SK-N-SH (cell line): ENCODE measurements at regions not wholly inside any gene's neighbourhood (a gene's known extent, or its start where the extent isn't known, plus 50 kb on each side); places are given as distances from the start of the nearest gene placed in this dataset.

Source experiments
- CTCF ChIA-PET: fragments of 300-600, 350-600 bp; formaldehyde crosslinking; extraction: SDS; loops from one replicate; lab custom pipeline; 2021; lab: Yijun Ruan, JAX
- POLR2A ChIA-PET: fragments of 350-600 bp; sonication (Branson Sonifier 250); formaldehyde crosslinking; extraction: SDS; loops from one replicate; lab custom pipeline; 2020; ENCODE audit warnings: antibody characterized with exemption, inconsistent platforms; lab: Yijun Ruan, JAX
- DNase-seq: peaks from one replicate; pipeline ENCODE4 v3.0.0; 2012
- H2AFZ ChIP-seq: fragments of 200-600 bp; sonication (generic); 2 replicates; pipeline ENCODE4 v1.8.1; 2016; ENCODE audit warnings: antibody characterized with exemption, mild to moderate bottlenecking, low read depth
- H3F3A ChIP-seq: fragments of 200-600 bp; sonication (generic); replicated peaks from 2 replicates; pipeline ENCODE3; 2016; ENCODE audit warnings: antibody characterized with exemption, mild to moderate bottlenecking; ENCODE audit not compliant: insufficient read depth
- H3K27ac ChIP-seq, 2 experiments: fragments of 200-500 bp in 1 of 2; fragments of 200-600 bp in 1 of 2; sonication (Bioruptor generic) in 1 of 2; sonication (generic), shearing (Covaris generic) in 1 of 2; 2 replicates each; pipeline versions ENCODE4 v1.5.1 to v1.6.1; 2014 to 2016; ENCODE audit warnings: low read depth in 2 of 2, inconsistent platforms in 1 of 2, low read length in 1 of 2, mild to moderate bottlenecking in 1 of 2, mixed read lengths in 1 of 2
- H3K27me3 ChIP-seq: fragments of 200-600 bp; sonication (generic), shearing (Covaris generic); 2 replicates; pipeline ENCODE4 v1.6.1; 2016; ENCODE audit warnings: mixed run types; ENCODE audit not compliant: insufficient read depth
- H3K36me3 ChIP-seq, 2 experiments: fragments of 200-500 bp in 1 of 2; fragments of 200-600 bp in 1 of 2; sonication (Bioruptor generic) in 1 of 2; sonication (generic) in 1 of 2; replicated peaks in 1 of 2; 2 replicates each; pipeline versions ENCODE3 to v1.5.1; 2014 to 2016; ENCODE audit warnings: low read length in 1 of 2, mild to moderate bottlenecking in 1 of 2; ENCODE audit not compliant: insufficient read depth in 2 of 2, control insufficient read depth in 1 of 2
- H3K4me1 ChIP-seq, 2 experiments: fragments of 200-500 bp in 1 of 2; fragments of 200-600 bp in 1 of 2; sonication (Bioruptor generic) in 1 of 2; sonication (generic), shearing (Covaris generic) in 1 of 2; 2 replicates each; pipeline versions ENCODE4 v1.5.1 to v1.6.1; 2014 to 2016; ENCODE audit warnings: low read depth in 1 of 2, low read length in 1 of 2, mixed run types in 1 of 2; ENCODE audit not compliant: insufficient read depth in 2 of 2, control insufficient read depth in 1 of 2
- H3K4me2 ChIP-seq: fragments of 200-600 bp; sonication (generic), shearing (Covaris generic); 2 replicates; pipeline ENCODE4 v1.6.1; 2017; ENCODE audit warnings: mixed run types
- H3K4me3 ChIP-seq, 2 experiments: fragments of 200-500 bp in 1 of 2; fragments of 200-600 bp in 1 of 2; sonication (Bioruptor generic) in 1 of 2; sonication (generic), shearing (Covaris generic) in 1 of 2; 2 replicates each; pipeline versions ENCODE4 v1.5.1 to v1.8.1; 2014 to 2016; ENCODE audit warnings: low read depth in 2 of 2, inconsistent platforms in 1 of 2, low read length in 1 of 2, mild to moderate bottlenecking in 1 of 2, mixed read lengths in 1 of 2, moderate library complexity in 1 of 2
- H3K79me2 ChIP-seq: fragments of 200-600 bp; sonication (generic); 2 replicates; pipeline ENCODE4 v1.8.1; 2017; ENCODE audit warnings: mild to moderate bottlenecking; ENCODE audit not compliant: insufficient read depth
- H3K9ac ChIP-seq: fragments of 200-600 bp; sonication (generic); 2 replicates; pipeline ENCODE4 v1.6.1; 2017; ENCODE audit warnings: mixed run types
- H3K9me2 ChIP-seq: fragments of 200-600 bp; sonication (generic); 2 replicates; pipeline ENCODE4 v1.6.1; 2017; ENCODE audit warnings: mixed run types
- H3K9me3 ChIP-seq: fragments of 200-600 bp; sonication (generic); 2 replicates; pipeline ENCODE4 v1.6.1; 2017; ENCODE audit warnings: mixed run types, mild to moderate bottlenecking, moderate library complexity
- H4K20me1 ChIP-seq: fragments of 200-600 bp; sonication (generic); 2 replicates; pipeline ENCODE4 v1.6.1; 2017; ENCODE audit warnings: mild to moderate bottlenecking, mixed run types; ENCODE audit not compliant: insufficient read depth
- FOXM1 ChIP-seq: IDR thresholded peaks from 2 replicates; pipeline ENCODE4 v1.4.0; 2012; ENCODE audit warnings: low read depth, mild to moderate bottlenecking
- GATA2 ChIP-seq: sonication (generic); formaldehyde crosslinking; IDR thresholded peaks from 2 replicates; pipeline ENCODE4 v1.5.0; 2020; ENCODE audit warnings: mild to moderate bottlenecking, missing genetic modification reagents
- SMC3 ChIP-seq: IDR thresholded peaks from 2 replicates; pipeline ENCODE4 v1.6.1; 2012; ENCODE audit warnings: low read depth, low read length, improper control_type of control experiment
- TCF12 ChIP-seq: IDR thresholded peaks from 2 replicates; pipeline ENCODE4 v1.4.0; 2012
- WGBS: methylation state at CpG from one replicate; pipeline ENCODE4 v1.1.6; 2017; ENCODE audit warnings: low lambda C conversion rate; 5-methylcytosine and 5-hydroxymethylcytosine counted together
- TF ChIP-seq, protein P1 (sequence below): fragments of 200-600 bp; sonication (generic); IDR thresholded peaks from 2 replicates; pipeline ENCODE4 v1.6.1; 2017; ENCODE audit warnings: antibody characterized with exemption, mild to moderate bottlenecking, moderate library complexity
- TF ChIP-seq, protein P2 (sequence below): fragments of 150-350 bp; IDR thresholded peaks from 2 replicates; pipeline ENCODE4 v1.6.1; 2017; ENCODE audit warnings: antibody characterized with exemption, low read length, low read depth, borderline replicate concordance
- TF ChIP-seq, protein P3 (sequence below): IDR thresholded peaks from 2 replicates; pipeline ENCODE4 v1.4.0; 2012; ENCODE audit warnings: low read depth
- TF ChIP-seq, protein P4 (sequence below): IDR thresholded peaks from 2 replicates; pipeline ENCODE4 v1.6.1; 2012; ENCODE audit warnings: mild to moderate bottlenecking, low read depth, low read length, moderate library complexity
- TF ChIP-seq, protein P5 (sequence below): fragments of 150-350 bp; IDR thresholded peaks from 2 replicates; pipeline ENCODE4 v1.6.1; 2016; ENCODE audit warnings: mild to moderate bottlenecking, low read depth, low read length
- TF ChIP-seq, protein P6 (sequence below): IDR thresholded peaks from 2 replicates; pipeline ENCODE4 v1.4.0; 2012; ENCODE audit warnings: low read depth, borderline replicate concordance

DNA sequence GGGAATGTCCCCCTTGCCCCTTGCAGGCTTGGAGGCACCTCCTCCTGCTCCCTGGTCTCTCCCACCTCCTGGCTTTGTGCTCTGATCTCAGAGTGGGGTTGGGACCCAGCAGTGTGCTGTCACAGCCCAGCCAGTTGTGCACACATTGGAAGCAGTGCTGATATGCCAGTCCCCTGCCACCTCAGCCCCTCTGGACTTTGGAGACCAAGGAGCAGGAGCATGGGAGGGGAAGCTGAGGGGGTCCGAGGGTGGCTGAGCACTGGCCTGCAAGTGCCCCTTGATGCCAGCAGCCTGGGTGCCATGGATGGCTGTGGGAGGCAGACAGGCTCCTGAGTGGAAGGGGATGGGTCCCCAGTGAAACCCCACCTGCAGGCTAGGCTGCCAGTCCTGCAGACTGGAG, 235.4 kb downstream of the ZNF716 start:
- H3K4me1 ChIP-seq = no peaks in the 10 kb centered on the region
- 0 out of 2 replicates have a peak, but pooled peaks cover 4% of the 10 kb centered on the region for H3K9me3 ChIP-seq
- H3K36me3 ChIP-seq = no peaks in the 10 kb centered on the region
- ChIA-PET CTCF (no interaction called here), POLR2A (no interaction called here)
- DNase-seq = no peak
- no peak for TF ChIP-seq SMC3
- TF ChIP-seq, protein P1, sequence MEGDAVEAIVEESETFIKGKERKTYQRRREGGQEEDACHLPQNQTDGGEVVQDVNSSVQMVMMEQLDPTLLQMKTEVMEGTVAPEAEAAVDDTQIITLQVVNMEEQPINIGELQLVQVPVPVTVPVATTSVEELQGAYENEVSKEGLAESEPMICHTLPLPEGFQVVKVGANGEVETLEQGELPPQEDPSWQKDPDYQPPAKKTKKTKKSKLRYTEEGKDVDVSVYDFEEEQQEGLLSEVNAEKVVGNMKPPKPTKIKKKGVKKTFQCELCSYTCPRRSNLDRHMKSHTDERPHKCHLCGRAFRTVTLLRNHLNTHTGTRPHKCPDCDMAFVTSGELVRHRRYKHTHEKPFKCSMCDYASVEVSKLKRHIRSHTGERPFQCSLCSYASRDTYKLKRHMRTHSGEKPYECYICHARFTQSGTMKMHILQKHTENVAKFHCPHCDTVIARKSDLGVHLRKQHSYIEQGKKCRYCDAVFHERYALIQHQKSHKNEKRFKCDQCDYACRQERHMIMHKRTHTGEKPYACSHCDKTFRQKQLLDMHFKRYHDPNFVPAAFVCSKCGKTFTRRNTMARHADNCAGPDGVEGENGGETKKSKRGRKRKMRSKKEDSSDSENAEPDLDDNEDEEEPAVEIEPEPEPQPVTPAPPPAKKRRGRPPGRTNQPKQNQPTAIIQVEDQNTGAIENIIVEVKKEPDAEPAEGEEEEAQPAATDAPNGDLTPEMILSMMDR = no peak
- TF ChIP-seq, protein P2, sequence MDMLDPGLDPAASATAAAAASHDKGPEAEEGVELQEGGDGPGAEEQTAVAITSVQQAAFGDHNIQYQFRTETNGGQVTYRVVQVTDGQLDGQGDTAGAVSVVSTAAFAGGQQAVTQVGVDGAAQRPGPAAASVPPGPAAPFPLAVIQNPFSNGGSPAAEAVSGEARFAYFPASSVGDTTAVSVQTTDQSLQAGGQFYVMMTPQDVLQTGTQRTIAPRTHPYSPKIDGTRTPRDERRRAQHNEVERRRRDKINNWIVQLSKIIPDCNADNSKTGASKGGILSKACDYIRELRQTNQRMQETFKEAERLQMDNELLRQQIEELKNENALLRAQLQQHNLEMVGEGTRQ = no peak
- no peak for TF ChIP-seq TCF12
- TF ChIP-seq, protein P3, sequence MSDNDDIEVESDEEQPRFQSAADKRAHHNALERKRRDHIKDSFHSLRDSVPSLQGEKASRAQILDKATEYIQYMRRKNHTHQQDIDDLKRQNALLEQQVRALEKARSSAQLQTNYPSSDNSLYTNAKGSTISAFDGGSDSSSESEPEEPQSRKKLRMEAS = no peak
- no peak for TF ChIP-seq FOXM1
- TF ChIP-seq, protein P4, sequence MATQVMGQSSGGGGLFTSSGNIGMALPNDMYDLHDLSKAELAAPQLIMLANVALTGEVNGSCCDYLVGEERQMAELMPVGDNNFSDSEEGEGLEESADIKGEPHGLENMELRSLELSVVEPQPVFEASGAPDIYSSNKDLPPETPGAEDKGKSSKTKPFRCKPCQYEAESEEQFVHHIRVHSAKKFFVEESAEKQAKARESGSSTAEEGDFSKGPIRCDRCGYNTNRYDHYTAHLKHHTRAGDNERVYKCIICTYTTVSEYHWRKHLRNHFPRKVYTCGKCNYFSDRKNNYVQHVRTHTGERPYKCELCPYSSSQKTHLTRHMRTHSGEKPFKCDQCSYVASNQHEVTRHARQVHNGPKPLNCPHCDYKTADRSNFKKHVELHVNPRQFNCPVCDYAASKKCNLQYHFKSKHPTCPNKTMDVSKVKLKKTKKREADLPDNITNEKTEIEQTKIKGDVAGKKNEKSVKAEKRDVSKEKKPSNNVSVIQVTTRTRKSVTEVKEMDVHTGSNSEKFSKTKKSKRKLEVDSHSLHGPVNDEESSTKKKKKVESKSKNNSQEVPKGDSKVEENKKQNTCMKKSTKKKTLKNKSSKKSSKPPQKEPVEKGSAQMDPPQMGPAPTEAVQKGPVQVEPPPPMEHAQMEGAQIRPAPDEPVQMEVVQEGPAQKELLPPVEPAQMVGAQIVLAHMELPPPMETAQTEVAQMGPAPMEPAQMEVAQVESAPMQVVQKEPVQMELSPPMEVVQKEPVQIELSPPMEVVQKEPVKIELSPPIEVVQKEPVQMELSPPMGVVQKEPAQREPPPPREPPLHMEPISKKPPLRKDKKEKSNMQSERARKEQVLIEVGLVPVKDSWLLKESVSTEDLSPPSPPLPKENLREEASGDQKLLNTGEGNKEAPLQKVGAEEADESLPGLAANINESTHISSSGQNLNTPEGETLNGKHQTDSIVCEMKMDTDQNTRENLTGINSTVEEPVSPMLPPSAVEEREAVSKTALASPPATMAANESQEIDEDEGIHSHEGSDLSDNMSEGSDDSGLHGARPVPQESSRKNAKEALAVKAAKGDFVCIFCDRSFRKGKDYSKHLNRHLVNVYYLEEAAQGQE = no peak
- TF ChIP-seq, protein P5, sequence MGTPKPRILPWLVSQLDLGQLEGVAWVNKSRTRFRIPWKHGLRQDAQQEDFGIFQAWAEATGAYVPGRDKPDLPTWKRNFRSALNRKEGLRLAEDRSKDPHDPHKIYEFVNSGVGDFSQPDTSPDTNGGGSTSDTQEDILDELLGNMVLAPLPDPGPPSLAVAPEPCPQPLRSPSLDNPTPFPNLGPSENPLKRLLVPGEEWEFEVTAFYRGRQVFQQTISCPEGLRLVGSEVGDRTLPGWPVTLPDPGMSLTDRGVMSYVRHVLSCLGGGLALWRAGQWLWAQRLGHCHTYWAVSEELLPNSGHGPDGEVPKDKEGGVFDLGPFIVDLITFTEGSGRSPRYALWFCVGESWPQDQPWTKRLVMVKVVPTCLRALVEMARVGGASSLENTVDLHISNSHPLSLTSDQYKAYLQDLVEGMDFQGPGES = no peak
- TF ChIP-seq, protein P6, sequence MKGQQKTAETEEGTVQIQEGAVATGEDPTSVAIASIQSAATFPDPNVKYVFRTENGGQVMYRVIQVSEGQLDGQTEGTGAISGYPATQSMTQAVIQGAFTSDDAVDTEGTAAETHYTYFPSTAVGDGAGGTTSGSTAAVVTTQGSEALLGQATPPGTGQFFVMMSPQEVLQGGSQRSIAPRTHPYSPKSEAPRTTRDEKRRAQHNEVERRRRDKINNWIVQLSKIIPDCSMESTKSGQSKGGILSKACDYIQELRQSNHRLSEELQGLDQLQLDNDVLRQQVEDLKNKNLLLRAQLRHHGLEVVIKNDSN = no peak
- no peak for TF ChIP-seq GATA2 (CRISPR knock-in tag)
- TF ChIP-seq, all 33 proteins: peak for 0
- Histone ChIP-seq H3K9ac (no peak overlapping the region), H3K27me3 (no peaks in the 10 kb centered on the region), H3K27ac (no peak overlapping the region), H4K20me1 (no peaks in the 10 kb centered on the region), H3K4me2 (no peak overlapping the region), H3K79me2 (no peaks in the 10 kb centered on the region; the same call in 1 of the 2 replicates), H3K4me3 (no peak overlapping the region), H3F3A (no peaks in the 10 kb centered on the region), H2AFZ (no peak overlapping the region), H3K9me2 (no peaks in the 10 kb centered on the region)
- 0% methylated on average over 1 of the region's 1 CpG for WGBS
